Cerebellar nuclear complex (tissue), 1 donor: ENCODE measurements at regions not wholly inside any gene's neighbourhood (a gene's known extent, or its start where the extent isn't known, plus 50 kb on each side); places are given as distances from the start of the nearest gene placed in this dataset.

Experiments
- DNase-seq, 2 experiments: peaks; one replicate each; lab custom pipeline; 2025; lab: John Stamatoyannopoulos, UW

GRCh38 chr5:174410716-174411478, 313.5 kb upstream of the MSX2 start:
- DNase-seq, result no peak

- no peak for DNase-seq
Measured at GRCh38 chr5:174411479-174411819, 312.9 kb upstream of the MSX2 start.

- DNase-seq, result no peak
Measured at GRCh38 chr5:174412374-174412773, 312.0 kb upstream of the MSX2 start.

DNA sequence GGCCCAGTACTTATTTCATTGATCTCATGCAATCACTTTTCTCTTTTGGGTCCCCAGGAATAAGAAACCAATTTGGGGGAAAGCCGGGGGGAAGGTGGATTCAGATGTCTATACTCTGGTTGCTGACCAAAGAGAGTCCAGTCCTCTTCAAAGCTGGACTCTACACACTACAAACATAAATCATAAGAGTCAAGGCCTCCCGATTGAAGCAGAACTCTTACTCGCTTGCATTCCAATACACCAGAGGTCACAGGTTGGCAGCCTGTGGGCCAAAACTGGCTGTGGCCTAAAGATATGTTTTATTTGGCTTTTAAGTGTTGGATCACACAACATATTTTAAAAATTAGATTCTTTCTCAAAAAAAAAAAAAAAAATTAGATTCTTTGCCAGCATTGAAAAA, 311.4 kb upstream of the MSX2 start:
- DNase-seq, result no peak

DNA sequence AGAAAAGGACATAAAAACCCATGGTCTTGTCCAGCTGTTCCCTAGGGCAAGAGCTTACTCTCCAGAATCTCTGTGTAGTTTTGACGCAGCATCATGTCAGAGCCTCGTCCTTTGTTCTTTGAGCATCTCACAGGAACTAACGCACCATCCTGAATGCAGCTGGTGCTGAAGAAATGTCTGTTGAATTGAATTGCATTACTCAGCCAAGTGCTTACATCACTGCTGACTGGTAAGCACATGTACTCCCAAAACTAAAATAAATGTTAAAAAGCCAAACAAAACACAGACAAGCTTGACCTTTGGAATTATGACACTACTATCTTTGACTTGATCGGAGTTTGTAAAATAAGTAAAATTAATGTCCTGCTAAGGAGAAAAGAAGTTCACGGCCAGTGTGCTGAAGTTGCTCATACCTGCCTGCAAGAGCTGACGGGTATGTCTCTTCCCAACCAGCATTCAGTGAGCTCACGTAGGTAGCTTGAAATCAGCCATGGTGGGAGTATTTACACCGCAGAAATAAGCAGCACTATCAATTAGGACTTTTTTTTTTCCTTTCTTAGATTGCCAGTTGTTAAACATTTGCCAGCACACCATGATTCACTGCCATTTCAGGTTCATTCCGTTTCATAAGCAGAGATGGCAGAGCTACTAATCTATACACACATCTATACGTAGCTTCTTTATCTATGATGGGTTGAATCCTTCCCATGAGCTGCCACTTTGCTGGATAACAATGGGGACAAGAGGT, 310.6 kb upstream of the MSX2 start:
- DNase-seq, result no peak

- no peak for DNase-seq
Measured at GRCh38 chr5:174414315-174414710, 310.1 kb upstream of the MSX2 start.

DNA sequence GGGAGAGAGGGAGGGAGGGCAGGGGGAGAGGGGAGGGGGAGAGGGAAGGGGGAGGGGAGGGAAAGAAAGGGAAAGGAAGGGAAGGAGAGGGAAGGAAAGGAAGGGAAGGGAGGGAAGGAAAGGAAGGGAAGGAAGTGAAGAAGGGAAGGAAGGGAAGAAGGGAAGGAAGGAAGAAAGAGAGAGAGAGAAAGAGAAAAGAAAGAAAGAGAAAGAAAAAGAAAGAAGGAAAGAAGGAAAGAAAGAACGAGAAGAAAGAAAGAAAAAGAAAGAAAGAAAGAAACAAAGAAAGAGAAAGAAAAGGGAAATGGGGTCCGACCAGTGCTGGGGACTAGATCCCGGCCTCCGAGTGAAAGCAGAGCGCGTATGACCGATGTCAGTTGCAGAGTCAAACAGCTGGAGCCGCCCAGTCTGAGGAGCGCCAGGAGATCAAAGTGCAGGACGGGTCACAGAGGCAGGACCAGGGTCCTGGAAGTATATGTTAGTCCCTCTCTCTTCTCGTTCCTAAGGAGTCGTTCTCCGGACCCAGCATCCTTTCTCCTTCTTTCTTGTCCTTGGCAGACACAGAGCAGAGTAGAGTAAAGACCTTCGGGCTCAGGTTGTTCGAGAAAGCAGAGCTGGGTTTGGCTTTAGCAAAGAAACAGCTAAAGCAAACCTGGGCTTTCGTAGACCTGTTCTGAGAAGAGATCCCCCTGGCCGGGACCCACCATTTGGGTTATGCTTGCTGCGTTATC, 305.4 kb upstream of the MSX2 start:
- DNase-seq, result no peak

GRCh38 chr5:174419540-174420132, 304.7 kb upstream of the MSX2 start:
- no peak for DNase-seq

- no peak for DNase-seq
Measured at GRCh38 chr5:174420651-174421407, 303.6 kb upstream of the MSX2 start.

DNA sequence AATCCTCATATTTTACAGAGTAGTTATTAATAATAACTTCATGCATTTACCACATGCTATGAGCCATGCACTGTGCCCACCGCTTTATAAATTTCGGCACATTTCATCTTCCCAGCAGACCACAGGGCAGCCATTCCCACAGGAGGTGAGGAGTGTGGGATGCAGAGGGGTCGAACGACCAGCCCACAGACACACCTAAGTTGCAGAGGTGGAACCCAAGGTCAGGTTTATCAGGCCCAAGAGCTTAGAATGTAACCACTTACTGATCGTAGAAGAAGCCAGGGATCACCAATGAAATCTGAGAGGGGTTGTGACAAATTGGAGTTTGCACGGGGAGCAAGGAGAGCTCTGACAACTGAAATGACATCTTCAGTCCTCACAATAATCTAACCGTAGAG, 303.0 kb upstream of the MSX2 start:
- DNase-seq, result no peak

DNA sequence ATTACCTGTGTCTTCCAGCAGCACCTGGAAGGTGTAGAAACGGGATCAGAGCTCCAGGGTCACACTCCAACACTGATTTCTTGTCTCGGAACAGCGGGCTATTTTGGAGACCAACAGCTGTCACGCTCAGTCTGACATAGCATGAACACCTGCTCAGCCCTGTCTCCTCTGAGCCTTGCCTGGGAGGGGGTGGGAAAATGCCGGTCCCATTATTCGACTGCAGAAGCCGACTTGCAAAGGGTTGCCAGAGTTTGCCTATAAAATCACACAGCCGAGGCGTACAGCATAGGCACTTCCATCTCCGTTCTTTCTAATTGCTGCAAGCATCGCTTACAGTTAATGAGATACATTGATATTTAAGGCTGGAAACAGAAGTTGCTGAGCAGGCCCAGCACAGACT, 300.8 kb upstream of the MSX2 start:
- DNase-seq, result no peak

GRCh38 chr5:174424219-174425053, 299.9 kb upstream of the MSX2 start:
- no peak for DNase-seq

DNA sequence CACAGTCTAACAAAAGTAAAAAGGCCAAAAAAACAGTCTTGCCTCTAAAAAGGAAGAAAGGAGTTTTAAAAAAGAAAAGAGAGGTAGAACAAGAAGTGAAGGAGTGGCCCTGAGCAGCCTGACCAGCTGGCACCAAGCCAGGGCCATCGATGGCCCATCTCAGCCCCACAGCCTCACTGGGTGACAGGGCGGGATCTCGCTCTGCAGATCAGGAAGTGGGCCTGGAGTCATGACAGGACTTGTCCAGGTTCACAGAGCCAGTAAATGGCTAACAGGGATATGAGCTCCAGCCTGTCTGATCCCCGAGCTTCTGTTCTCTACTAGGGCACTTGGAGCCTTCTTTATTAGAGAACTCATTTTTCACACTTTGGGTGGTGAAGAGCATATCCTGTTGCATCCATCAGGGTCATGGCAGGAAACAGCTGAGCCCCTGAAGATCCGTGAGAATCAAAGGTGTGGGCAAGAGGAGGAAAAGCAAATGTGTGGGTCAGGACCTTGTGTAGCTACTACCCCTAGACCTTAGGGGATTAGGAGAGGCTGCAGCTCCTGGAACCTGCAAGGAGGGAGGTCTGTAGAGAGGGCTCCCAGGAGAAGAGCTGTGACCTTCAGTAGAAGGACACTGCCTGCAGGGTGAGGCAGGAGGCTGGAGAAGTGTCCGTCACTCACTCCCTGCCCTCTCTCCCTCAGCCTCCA, 299.0 kb upstream of the MSX2 start:
- no peak for DNase-seq

- DNase-seq, result no peak
Measured at GRCh38 chr5:174425964-174426290, 298.5 kb upstream of the MSX2 start.

DNA sequence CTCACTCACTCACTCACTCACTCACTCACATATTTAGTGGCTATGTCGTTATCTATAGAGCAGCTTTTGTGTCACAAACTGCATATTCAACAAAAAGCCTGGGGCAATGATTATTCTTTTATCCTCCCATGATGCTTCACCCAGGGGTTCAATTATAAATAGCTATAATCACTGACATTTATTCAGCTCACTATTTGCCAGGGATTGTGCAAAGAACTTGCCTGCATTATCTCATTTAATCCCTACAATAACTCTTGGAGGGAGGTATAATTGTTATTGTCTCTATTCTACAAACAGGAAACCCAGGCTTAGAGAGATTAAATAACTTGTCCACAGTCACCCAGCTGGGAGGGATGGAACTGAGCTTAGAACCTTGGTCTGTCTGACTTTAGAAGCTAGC, 298.0 kb upstream of the MSX2 start:
- no peak for DNase-seq

- no peak for DNase-seq
Measured at GRCh38 chr5:174426851-174427250, 297.5 kb upstream of the MSX2 start.

DNA sequence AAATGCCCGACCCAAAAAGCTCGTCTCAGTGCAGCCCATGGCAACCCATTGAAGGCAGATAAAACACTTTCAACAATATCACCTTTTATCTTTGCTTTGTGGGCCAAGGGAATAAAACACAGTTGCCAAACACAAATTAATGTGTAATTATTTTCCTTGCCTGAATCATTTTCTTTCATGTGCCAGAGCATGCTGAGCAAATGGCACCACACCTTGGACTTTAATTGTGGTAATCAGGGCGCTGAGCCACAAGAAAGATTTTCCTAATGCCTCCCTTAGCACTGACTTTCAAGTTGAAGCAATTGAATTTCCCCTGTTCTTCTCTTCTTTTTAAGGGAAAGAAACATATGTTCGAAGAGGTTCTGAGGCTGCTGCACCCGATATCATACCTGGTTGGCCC, 297.1 kb upstream of the MSX2 start:
- no peak for DNase-seq

- DNase-seq, result no peak
Measured at GRCh38 chr5:174428895-174429294, 295.5 kb upstream of the MSX2 start.

DNA sequence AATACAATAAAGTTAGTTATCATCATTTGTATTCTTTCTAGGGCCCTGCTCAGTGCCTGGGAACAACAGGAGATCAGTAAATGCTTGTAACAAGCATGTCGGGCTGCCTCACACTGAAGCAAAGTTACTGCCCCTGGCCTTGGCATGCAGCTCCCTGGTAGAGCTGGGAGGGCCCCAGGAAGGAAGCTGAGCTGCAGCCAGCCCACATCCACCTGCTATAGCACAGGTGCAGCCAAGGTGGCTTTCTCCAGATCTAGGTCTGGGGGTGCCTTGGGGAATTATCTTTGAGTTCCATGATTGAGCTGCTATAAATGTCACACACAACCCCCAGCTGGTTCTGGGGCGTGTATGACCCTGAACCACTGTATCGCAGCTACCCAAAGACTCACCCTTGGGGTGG, 293.4 kb upstream of the MSX2 start:
- DNase-seq, result no peak

GRCh38 chr5:174431504-174431903, 292.9 kb upstream of the MSX2 start:
- DNase-seq, result no peak

DNA sequence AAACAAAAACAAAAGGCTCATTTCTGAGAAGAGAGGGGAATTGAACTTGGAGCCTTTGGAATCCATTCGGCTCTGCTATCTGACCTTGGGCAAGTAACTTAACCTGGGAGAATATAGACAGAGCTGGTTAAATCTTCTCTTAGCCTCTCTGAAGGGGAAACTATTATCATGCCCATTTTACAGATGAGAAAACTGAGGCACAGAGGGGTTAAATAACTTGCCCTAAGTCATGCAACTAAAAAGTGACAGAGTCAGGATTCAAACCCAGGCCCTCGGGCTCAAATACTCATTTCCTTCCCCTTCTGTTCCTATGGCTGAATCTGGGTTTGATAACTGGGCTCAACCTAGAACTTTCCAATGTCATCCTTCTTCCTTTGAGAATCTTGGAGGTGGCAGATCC, 291.3 kb upstream of the MSX2 start:
- no peak for DNase-seq
